ENCODE measurements at regions not wholly inside any gene's neighbourhood (a gene's known extent, or its start where the extent isn't known, plus 50 kb on each side); places are given as distances from the start of the nearest gene placed in this dataset.
"Not testable (repeated sequence)": the region's sequence is repeated elsewhere in the genome, so short reads cannot be mapped to it uniquely, and the experiment has no call there.

- no peak for DNase-seq
These were observed 128.2 kb upstream of the SLC44A1 start for GRCh38 chr9:105116052-105116868.

GRCh38 chr9:105117234-105117633 lies 127.2 kb upstream of the SLC44A1 start:
- no peak for DNase-seq

GRCh38 chr9:105118636-105119035 lies 125.8 kb upstream of the SLC44A1 start:
- DNase-seq = no peak

GRCh38 chr9:105119156-105119555 lies 125.3 kb upstream of the SLC44A1 start:
- DNase-seq = no peak

- DNase-seq = no peak
These were observed 122.5 kb upstream of the SLC44A1 start for GRCh38 chr9:105121861-105122430.

GRCh38 chr9:105124598-105124997 lies 119.9 kb upstream of the SLC44A1 start:
- not testable (repeated sequence) for DNase-seq

GRCh38 chr9:105126226-105126625 lies 118.2 kb upstream of the SLC44A1 start:
- DNase-seq = no peak

GRCh38 chr9:105127863-105128220 lies 116.6 kb upstream of the SLC44A1 start:
- no peak for DNase-seq

GRCh38 chr9:105128908-105129600 lies 115.4 kb upstream of the SLC44A1 start:
- DNase-seq = no peak

- no peak for DNase-seq
These were observed 114.7 kb upstream of the SLC44A1 start for GRCh38 chr9:105129731-105130130.

GRCh38 chr9:105131981-105132380 lies 112.5 kb upstream of the SLC44A1 start:
- no peak for DNase-seq

GRCh38 chr9:105132606-105133005 lies 111.8 kb upstream of the SLC44A1 start:
- DNase-seq = no peak

GRCh38 chr9:105138306-105138801 lies 106.1 kb upstream of the SLC44A1 start:
- no peak for DNase-seq

- DNase-seq = no peak
These were observed 103.1 kb upstream of the SLC44A1 start for GRCh38 chr9:105141146-105141975.

GRCh38 chr9:105141976-105142250 lies 102.5 kb upstream of the SLC44A1 start:
- no peak for DNase-seq

GRCh38 chr9:105142406-105143135 lies 101.9 kb upstream of the SLC44A1 start:
- no peak for DNase-seq

GRCh38 chr9:105143136-105143430 lies 101.4 kb upstream of the SLC44A1 start:
- DNase-seq = no peak

GRCh38 chr9:105144076-105144475 lies 100.4 kb upstream of the SLC44A1 start:
- no peak for DNase-seq

- no peak for DNase-seq
These were observed 99.6 kb upstream of the SLC44A1 start for GRCh38 chr9:105144841-105145240.

- no peak for DNase-seq
These were observed 97.8 kb upstream of the SLC44A1 start for GRCh38 chr9:105146677-105147076.

- no peak for DNase-seq
These were observed 97.2 kb upstream of the SLC44A1 start for GRCh38 chr9:105147110-105147871.

All from retina (tissue), 1 donor.